ENCODE measurements at regions not wholly inside any gene's neighbourhood (a gene's known extent, or its start where the extent isn't known, plus 50 kb on each side); places are given as distances from the start of the nearest gene placed in this dataset.

DNA sequence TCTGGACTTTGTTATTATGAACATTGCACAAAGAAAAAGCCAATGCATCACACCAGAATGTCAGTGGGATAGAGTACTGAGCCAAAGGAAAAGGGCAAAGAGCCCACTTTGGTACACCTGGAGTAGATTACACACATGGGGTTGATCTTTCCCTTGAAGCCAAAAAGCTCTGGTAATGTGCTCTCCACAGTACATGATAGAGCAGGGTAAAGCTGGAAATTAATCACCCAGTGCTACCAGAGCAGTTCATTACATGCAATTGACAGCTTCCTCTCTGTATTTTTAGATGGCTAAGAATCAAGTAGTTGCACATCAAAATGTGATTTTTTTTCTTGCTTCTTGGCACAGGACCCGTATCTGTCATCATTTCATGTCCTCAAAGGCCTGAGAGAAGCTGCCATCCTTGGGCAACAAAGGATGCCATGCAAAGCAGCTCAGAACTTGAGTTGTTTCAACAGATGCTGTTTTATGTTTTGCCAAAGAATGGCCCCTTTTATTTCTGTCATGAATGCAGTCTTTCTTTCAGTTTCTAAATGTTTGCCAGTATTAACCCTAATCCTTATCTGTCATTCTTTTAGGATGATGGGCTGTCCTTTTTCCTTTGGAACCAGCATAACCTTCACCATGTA lies 88.1 kb downstream of the HDGFL1 start:
- H4K20me1 ChIP-seq (ENCODE audit: insufficient read depth, low read length), result no peaks in the 10 kb centered on the region
- H3K9me2 ChIP-seq (ENCODE audit: low read depth, low read length), result no peaks in the 10 kb centered on the region
- no peaks in the 10 kb centered on the region for H3K9me3 ChIP-seq (ENCODE audit: low read length)
- H3K79me2 ChIP-seq (ENCODE audit: insufficient read depth, low read length), result no peaks in the 10 kb centered on the region
- TF ChIP-seq, protein P1, sequence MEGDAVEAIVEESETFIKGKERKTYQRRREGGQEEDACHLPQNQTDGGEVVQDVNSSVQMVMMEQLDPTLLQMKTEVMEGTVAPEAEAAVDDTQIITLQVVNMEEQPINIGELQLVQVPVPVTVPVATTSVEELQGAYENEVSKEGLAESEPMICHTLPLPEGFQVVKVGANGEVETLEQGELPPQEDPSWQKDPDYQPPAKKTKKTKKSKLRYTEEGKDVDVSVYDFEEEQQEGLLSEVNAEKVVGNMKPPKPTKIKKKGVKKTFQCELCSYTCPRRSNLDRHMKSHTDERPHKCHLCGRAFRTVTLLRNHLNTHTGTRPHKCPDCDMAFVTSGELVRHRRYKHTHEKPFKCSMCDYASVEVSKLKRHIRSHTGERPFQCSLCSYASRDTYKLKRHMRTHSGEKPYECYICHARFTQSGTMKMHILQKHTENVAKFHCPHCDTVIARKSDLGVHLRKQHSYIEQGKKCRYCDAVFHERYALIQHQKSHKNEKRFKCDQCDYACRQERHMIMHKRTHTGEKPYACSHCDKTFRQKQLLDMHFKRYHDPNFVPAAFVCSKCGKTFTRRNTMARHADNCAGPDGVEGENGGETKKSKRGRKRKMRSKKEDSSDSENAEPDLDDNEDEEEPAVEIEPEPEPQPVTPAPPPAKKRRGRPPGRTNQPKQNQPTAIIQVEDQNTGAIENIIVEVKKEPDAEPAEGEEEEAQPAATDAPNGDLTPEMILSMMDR (IDR thresholded peaks at IDR 0.05; ENCODE audit: low read length), result no peak
- no peak for TF ChIP-seq EZH2 (IDR thresholded peaks at IDR 0.05; ENCODE audit: borderline replicate concordance, low read length)
- H2AFZ ChIP-seq (ENCODE audit: low read length), result no peak overlapping the region
- H3K36me3 ChIP-seq (ENCODE audit: insufficient read depth, low read length), result no peaks in the 10 kb centered on the region
- H3K9ac ChIP-seq (ENCODE audit: low read length), result no peak overlapping the region
- H3F3A ChIP-seq (ENCODE audit: insufficient read depth, low read length), result no peaks in the 10 kb centered on the region
- H3K4me2 ChIP-seq (ENCODE audit: low read length), result no peak overlapping the region
- H3K27ac ChIP-seq (ENCODE audit: low read depth, low read length, poor library complexity, severe bottlenecking), result no peak overlapping the region
- no peaks in the 10 kb centered on the region for H3K27me3 ChIP-seq (ENCODE audit: insufficient read depth, low read length)
- no peak overlapping the region for H3K4me3 ChIP-seq (ENCODE audit: low read depth, low read length, poor library complexity, severe bottlenecking)
- peaks cover 8% of the 10 kb centered on the region for H3K4me1 ChIP-seq (ENCODE audit: insufficient read depth, low read length, severe bottlenecking)

DNA sequence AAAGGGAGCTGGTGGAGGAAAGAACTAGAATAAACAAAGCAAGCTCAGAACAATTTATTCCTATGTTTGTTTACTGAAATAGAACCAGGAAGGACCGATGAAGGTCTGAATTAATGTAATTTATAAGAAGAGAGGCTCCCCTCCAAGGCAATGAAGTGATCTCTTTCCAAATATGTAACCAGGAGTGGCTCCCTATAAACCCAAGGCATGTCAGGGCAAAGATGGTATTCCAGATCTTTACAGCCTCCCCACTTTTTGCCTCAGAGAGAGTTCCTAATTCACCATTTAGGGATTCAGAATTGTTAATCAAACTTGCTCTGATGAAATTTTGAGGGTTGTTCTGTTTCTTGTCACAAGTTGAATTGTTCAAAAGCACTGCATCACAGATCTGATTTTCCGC lies 88.8 kb downstream of the HDGFL1 start:
- Histone ChIP-seq H3K9me2 (ENCODE audit: low read depth, low read length) (no peaks in the 10 kb centered on the region), H2AFZ (ENCODE audit: low read length) (no peak overlapping the region), H3K4me2 (ENCODE audit: low read length) (no peak overlapping the region), H3K9ac (ENCODE audit: low read length) (no peak overlapping the region), H3K27ac (ENCODE audit: low read depth, low read length, poor library complexity, severe bottlenecking) (no peak overlapping the region), H3K79me2 (ENCODE audit: insufficient read depth, low read length) (no peaks in the 10 kb centered on the region), H3F3A (ENCODE audit: insufficient read depth, low read length) (no peaks in the 10 kb centered on the region), H3K36me3 (ENCODE audit: insufficient read depth, low read length) (no peaks in the 10 kb centered on the region), H3K4me1 (ENCODE audit: insufficient read depth, low read length, severe bottlenecking) (peaks cover 8% of the 10 kb centered on the region), H4K20me1 (ENCODE audit: insufficient read depth, low read length) (no peaks in the 10 kb centered on the region), H3K4me3 (ENCODE audit: low read depth, low read length, poor library complexity, severe bottlenecking) (no peak overlapping the region), H3K27me3 (ENCODE audit: insufficient read depth, low read length) (no peaks in the 10 kb centered on the region), H3K9me3 (ENCODE audit: low read length) (no peaks in the 10 kb centered on the region)
- no peak for TF ChIP-seq EZH2 (IDR thresholded peaks at IDR 0.05; ENCODE audit: borderline replicate concordance, low read length)
- TF ChIP-seq, protein P1 (IDR thresholded peaks at IDR 0.05; ENCODE audit: low read length), result no peak

DNA sequence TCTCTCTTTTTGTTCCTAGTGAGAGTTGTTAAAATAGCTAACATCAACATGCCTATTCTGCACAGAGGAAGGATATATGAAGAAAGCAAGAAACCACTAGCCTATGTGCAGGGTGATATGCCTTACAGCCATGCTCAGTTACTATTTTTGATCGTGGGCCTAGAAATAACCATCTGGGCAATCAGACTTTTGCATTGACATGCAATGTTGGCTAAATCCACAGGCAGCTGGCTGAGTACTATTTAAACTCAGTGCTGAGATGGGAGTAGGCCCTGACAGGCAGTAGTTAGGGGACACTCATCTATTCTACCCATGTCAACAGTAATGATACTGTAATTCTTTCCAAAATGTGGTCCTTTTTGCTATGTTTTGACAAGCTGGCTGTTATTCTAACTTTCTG lies 89.6 kb downstream of the HDGFL1 start:
- Histone ChIP-seq H3K4me3 (ENCODE audit: low read depth, low read length, poor library complexity, severe bottlenecking) (no peak overlapping the region), H3K27me3 (ENCODE audit: insufficient read depth, low read length) (no peaks in the 10 kb centered on the region), H3K4me2 (ENCODE audit: low read length) (no peak overlapping the region)

More for the DNA sequence above, 89.6 kb downstream of the HDGFL1 start:
- Histone ChIP-seq H3K9me3 (ENCODE audit: low read length) (no peaks in the 10 kb centered on the region), H3K4me1 (ENCODE audit: insufficient read depth, low read length, severe bottlenecking) (peaks cover 8% of the 10 kb centered on the region), H3K27ac (ENCODE audit: low read depth, low read length, poor library complexity, severe bottlenecking) (no peak overlapping the region), H3K9ac (ENCODE audit: low read length) (no peak overlapping the region), H2AFZ (ENCODE audit: low read length) (no peak overlapping the region), H3K9me2 (ENCODE audit: low read depth, low read length) (no peaks in the 10 kb centered on the region), H3F3A (ENCODE audit: insufficient read depth, low read length) (no peaks in the 10 kb centered on the region), H3K79me2 (ENCODE audit: insufficient read depth, low read length) (no peaks in the 10 kb centered on the region), H4K20me1 (ENCODE audit: insufficient read depth, low read length) (no peaks in the 10 kb centered on the region), H3K36me3 (ENCODE audit: insufficient read depth, low read length) (no peaks in the 10 kb centered on the region)
- no peak for TF ChIP-seq EZH2 (IDR thresholded peaks at IDR 0.05; ENCODE audit: borderline replicate concordance, low read length)
- TF ChIP-seq, protein P1 (IDR thresholded peaks at IDR 0.05; ENCODE audit: low read length), result no peak

Data from OCI-LY1 (cell line).